Loucy (cell line): ENCODE measurements at regions not wholly inside any gene's neighbourhood (a gene's known extent, or its start where the extent isn't known, plus 50 kb on each side); places are given as distances from the start of the nearest gene placed in this dataset.

Source experiments
- CTCF ChIP-seq: fragments of 200-600 bp; sonication (generic); conservative IDR thresholded peaks from 2 replicates; pipeline ENCODE4 v1.5.1; 2014; ENCODE audit warnings: mild to moderate bottlenecking, antibody characterized with exemption, low read length
- EZH2phosphoT487 ChIP-seq: fragments of 200-600 bp; IDR thresholded peaks from 2 replicates; pipeline ENCODE4 v1.6.1; 2018; ENCODE audit warnings: antibody characterized with exemption, mild to moderate bottlenecking, moderate library complexity, borderline replicate concordance

- no peak for TF ChIP-seq CTCF
- TF ChIP-seq EZH2phosphoT487, result no peak
Measured at GRCh38 chr16:79393564-79393963, 207.0 kb downstream of the MAF start.
